ENCODE measurements at regions not wholly inside any gene's neighbourhood (a gene's known extent, or its start where the extent isn't known, plus 50 kb on each side); places are given as distances from the start of the nearest gene placed in this dataset.

DNA sequence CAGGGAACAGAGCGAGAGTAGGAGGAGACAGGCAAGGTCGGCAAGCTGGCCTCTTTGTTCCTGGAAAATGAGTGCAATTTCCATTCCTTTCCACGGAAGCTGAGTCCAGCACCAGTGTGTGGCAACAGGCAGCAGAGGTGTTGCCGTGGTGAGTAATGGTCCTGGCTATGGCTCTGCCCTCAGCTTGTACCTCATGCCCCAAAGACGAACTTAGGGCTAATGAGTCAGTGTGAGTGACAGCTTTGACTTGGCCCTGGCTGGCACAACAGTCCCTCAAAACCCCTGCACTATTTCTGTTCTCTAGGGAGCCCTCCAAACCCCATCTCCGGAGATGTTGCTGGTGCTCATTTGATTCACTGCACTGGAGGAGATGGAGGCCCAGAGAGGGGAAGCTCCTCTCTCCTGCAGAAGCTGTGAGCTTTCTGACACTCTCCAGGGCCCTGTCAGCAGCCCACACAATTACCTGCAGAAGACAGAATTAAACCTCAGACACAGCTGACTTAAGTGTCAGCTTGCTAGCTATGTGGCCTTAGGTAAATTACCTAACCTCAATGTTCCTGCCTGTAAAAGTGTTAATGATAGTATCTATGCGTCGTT, 129.9 kb downstream of the TMEM132E start:
- no peak for TF ChIP-seq CTCF (IDR thresholded peaks at IDR 0.05; ENCODE audit: extremely low read depth, insufficient read depth, missing control alignments)
- DNase-seq (ENCODE audit: low spot score) = no peak
- in situ Hi-C loops (cut with MboI; ENCODE audit: low pct_unique_long_range_greater_than_20kb, low sequenced_read_pairs, unreplicated experiment) = no loop called here

DNA sequence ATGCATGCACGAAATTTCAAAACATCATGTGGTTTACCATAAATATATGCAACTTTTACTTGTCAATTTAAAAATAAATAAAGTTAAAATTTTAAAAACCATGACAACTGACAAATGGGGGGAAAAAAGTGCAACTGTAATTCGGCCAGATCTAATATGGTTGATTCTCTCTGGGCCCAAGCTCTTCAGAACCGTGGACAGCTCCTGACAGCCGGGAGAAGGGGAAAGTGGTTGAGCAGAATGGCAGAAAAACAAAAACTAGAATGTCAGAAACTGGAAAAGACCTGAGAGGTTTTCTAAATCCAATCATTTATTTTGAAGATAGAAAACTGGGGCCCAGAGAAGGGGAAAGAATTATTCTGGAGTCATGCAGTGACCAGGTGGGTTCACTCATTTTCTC, 126.6 kb downstream of the TMEM132E start:
- no peak for DNase-seq (ENCODE audit: low spot score)
- in situ Hi-C loops (cut with MboI; ENCODE audit: low pct_unique_long_range_greater_than_20kb, low sequenced_read_pairs, unreplicated experiment) = no loop called here
- no peak for TF ChIP-seq CTCF (IDR thresholded peaks at IDR 0.05; ENCODE audit: extremely low read depth, insufficient read depth, missing control alignments)

DNA sequence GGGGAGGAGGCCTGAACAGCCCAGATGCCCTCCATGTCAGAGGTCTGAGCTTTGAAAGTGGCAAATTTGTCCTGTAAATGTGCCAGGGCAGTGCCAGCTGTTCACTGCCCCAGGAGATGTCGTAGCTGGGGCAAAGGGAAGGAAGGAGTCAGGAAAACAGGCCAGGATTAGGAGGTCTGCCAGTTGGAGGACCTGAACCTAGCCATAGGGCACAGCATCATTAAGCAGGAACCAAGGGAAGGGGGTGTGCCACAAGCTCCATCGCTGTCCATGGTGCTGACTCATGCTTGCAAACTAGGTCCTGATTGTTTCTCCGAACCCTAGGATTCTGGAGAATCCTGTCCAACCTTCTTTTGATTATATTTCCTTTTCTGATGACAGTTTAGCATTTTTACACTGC, 124.2 kb downstream of the TMEM132E start:
- DNase-seq (ENCODE audit: low spot score) = no peak

GRCh38 chr17:34699181-34699580, 119.8 kb downstream of the TMEM132E start:
- in situ Hi-C loops (cut with MboI; ENCODE audit: low pct_unique_long_range_greater_than_20kb, low sequenced_read_pairs, unreplicated experiment) = no loop called here
- no peak for DNase-seq (ENCODE audit: low spot score)
- no peak for TF ChIP-seq CTCF (IDR thresholded peaks at IDR 0.05; ENCODE audit: extremely low read depth, insufficient read depth, missing control alignments)

More for the DNA sequence above, 124.2 kb downstream of the TMEM132E start:
- in situ Hi-C loops (cut with MboI; ENCODE audit: low pct_unique_long_range_greater_than_20kb, low sequenced_read_pairs, unreplicated experiment) = no loop called here
- TF ChIP-seq CTCF (IDR thresholded peaks at IDR 0.05; ENCODE audit: extremely low read depth, insufficient read depth, missing control alignments) = no peak

GRCh38 chr17:34692920-34693319, 113.5 kb downstream of the TMEM132E start:
- TF ChIP-seq CTCF (IDR thresholded peaks at IDR 0.05; ENCODE audit: extremely low read depth, insufficient read depth, missing control alignments) = no peak
- no peak for DNase-seq (ENCODE audit: low spot score)
- in situ Hi-C loops (cut with MboI; ENCODE audit: low pct_unique_long_range_greater_than_20kb, low sequenced_read_pairs, unreplicated experiment) = no loop called here

All from GM13977 (cell line).